C4-2B (cell line): ENCODE measurements at regions not wholly inside any gene's neighbourhood (a gene's known extent, or its start where the extent isn't known, plus 50 kb on each side); places are given as distances from the start of the nearest gene placed in this dataset.

Source experiments
- CTCF ChIP-seq: fragments of 450-650 bp; conservative IDR thresholded peaks from 2 replicates; pipeline ENCODE4 v1.5.1; 2017; ENCODE audit warnings: mild to moderate bottlenecking
- ZFX ChIP-seq: fragments of 450-650 bp; IDR thresholded peaks from 2 replicates; pipeline ENCODE4 v1.6.1; 2017

DNA sequence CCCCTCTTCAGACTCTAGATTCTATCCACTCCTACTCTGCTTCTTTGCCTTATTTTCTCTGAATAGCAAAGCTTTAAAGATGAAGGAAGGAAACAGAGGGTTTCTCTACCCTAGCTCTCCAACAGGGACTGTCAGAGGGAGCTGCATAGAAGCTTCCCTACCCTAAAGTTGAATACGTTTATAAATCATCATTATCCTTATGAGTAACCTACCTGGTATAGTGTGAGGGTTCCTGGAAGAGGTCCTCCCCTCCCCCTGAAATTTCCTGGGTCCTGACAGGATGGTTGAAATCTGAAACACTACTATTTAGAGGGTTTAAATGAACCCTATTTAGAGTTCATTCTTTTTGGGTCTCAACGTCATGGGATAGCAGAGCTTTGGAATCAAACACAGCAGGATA, 187.0 kb upstream of the RBPJ start:
- TF ChIP-seq CTCF, result no peak
- no peak for TF ChIP-seq ZFX
